GM19438 (cell line): ENCODE measurements at regions not wholly inside any gene's neighbourhood (a gene's known extent, or its start where the extent isn't known, plus 50 kb on each side); places are given as distances from the start of the nearest gene placed in this dataset.

ENCODE experiments used
- ATAC-seq: cut with Tn5 transposase; IDR thresholded peaks from one replicate; pipeline ENCODE4 v1.9.1; 2021; ENCODE audit warnings: low read depth; ENCODE audit not compliant: unreplicated experiment

DNA sequence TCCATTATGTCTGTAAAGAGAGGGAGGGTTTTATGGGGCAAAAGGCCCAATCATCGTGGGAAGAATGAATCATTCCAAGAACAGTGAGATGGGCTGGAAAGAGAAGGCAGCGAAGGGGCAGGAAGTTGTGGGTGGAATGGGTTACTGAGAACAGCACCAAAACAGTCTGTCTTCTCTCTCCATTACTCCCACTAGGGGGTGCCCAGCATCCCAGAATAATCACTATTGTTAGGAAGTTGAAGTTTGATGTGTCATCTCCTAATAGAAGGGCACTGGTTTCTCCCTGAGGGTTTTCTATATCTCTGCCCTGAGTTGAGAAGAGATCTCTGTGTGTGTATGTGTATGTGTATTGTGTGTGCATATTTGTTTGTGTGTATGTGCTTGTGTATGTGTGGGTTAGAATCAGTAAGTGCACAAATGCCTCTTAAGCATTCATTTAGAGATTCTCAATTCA lies 76.6 kb upstream of the MAP4K3 start:
- peak; percentile 71 for ATAC-seq

DNA sequence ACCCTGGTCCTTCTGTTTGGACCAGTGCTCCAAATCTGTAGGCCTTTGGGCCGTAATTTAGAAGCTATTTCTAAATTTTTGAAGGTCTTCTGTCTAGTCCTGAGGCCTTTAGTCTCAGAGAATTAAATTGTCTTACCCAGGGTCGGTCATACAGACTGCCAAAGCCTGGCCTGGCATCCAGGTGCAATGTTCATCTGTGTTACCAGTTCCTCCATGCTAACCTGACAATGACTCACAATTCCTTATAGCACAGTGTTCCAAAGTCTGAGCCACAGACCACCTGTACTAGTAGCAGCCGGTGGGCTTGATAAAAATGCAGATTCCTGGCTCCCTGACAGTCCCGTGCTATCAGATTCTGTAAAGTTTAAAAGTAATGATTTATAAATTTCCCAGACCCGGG lies 77.7 kb upstream of the MAP4K3 start:
- ATAC-seq: no peak

DNA sequence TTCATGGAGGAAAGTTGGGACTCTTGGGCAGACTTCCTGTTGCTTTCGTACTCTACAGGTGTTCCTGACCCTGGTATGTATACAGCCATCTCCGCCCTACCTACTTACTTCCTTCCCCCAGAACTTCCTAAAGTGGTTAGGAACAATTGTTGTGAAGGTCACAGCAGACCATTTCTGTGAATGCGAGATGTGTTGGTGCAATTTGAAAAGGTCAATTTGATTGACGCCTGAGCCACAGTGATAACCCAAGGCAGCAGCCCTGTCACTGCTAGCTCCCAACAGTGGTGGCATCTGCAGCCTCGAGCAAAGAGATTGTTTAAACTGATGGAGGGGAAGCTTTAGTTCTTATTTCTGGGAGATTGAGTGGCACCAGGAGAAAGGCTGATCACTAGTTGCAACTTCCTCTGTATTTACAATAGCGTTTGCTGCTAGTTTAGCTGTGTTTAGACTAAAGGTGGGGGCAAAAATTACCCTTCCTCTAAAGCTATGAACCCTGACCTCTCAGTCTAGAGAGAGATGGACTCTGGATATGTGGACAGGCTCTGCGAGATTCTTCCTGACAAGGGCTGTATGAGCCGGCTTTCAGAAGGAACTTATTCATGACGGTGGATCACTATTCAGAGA lies 78.3 kb upstream of the MAP4K3 start:
- ATAC-seq: no peak

DNA sequence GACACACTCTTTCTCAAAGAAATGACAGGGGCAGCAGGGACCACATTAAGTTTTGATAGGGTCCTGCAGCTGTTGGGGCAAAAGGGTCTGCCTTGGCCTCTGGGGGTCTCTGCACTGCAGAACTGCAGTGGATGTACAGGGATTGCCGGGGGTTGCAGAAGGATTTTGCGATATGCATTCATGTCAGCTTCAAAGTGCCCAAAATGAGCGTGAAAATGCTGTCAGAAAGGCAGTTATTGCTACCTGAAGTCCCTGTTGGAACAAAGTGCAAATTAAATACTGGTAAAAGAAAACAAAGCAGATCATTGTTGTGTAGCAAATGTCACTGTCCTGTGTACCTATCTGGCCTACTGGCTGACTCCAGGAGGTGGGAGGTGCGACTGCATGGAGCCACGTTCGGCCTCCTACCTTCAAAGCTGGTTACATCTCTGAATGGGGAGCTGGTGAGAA lies 78.8 kb upstream of the MAP4K3 start:
- ATAC-seq: no peak

DNA sequence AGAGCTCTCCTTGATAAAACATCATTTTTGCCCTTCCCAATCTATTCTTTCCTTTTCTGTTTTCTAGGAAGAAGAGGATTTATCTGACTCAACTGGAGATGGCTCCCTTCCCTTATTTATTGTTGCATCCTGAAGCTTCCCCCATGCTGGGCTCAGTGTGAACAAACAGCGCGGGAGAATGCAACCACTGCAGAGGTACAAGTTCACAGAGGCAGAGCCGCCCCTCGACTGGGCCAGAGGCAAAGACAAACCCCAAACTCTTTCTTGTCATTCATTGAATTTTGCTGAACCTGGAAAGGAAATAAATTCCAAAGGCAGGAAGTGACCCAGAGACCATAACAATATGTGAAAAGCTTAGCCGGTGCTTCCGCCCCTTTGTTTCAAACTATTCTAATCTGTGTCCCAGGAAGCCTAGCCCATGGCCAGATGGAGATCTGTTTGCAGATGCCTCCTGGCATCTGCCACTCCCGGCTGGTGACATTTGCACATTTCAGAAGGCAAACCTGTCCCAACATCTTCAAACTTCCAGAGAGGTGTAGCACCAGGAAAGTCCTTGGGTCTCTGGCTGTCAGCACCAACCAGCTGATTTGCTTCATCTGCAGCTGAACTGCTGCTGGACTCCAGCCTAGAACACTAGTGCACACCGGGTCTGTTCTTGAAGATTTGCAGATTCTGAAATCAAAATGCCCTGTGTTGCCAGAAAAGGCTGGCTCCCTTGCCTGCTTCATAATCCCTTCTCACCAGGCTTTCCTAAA lies 79.4 kb upstream of the MAP4K3 start:
- no peak for ATAC-seq

DNA sequence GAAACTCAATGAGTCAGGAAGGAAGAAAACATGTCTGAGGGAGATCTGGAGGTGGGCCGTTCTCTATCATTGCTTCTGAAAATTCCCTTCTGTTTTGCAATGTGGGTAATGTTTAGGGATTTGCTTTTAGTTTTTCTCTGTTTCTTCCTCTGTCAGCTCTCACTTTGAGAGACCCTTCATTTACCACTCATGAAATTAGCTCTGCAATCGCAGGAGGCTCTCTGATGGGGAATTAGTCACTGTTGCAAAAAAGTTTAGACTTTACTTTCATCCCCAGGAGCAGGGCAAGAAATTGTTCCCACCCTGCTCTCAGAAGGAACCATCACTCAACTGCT lies 80.0 kb upstream of the MAP4K3 start:
- ATAC-seq: no peak

DNA sequence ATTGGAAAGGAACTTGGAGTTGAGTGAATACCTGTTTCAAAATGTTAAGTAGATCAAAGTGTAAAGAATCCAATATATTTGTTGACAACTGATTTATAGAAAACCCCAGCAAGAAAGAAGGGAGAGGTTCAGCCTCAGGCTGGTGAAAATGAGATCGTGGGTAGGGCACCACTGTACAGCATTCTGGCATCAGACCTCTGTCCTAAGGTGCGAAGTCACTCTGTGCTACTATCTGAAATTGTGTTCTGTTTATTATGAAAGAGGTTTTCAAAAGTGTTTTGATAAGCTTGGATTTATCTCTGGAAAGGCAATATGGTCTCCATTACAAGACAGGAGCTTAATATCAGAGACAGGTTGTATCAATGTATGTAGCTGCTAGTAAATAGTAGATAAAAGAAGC lies 80.5 kb upstream of the MAP4K3 start:
- no peak for ATAC-seq

DNA sequence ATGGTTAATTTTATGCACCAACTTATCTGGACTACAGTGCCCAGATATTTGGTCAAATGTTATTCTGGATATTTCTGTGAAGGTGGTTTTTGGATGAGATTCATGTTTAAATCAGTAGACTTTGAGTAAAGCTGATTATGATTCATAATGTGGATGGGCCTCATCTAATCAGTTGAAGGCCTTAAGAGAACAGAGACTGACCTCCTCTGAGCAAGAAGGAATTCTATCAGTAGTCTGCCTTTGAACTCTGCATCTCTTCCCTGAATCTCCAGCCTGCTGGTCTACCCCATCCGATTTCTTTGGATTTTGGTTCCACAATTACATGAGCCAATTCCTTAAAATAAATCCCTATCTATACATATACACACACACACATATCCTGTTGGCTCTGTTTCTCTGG lies 82.8 kb upstream of the MAP4K3 start:
- no peak for ATAC-seq

DNA sequence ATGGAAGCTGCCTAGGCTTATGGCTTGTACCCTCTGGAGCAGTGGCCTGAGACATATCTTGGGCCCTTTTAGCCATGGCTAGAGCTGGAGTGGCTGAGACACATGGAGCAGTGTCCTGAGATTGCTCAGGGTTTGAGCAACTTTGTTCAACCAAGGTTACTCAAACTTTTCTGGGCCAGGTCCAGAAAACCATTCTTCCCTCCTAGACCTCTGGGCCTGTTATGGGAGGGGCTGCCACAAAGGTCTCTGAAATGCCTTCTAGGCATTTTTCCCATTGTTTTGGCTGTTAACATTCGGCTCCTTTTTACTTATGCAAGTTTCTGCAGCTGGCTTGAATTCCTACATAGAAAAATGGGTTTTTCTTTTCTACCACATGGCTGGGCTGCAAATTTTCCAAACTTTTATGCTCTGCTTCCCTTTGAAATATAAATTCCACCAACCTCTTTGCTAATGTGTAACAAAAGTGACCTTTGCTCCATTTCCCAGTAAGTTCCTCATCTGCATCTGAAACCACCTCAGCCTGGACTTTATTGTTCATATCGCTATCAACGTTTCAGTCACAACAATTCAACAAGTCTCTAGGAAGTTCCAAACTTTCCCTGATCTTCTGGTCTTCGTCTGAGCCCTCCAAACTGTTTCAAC lies 84.9 kb upstream of the MAP4K3 start:
- no peak for ATAC-seq

DNA sequence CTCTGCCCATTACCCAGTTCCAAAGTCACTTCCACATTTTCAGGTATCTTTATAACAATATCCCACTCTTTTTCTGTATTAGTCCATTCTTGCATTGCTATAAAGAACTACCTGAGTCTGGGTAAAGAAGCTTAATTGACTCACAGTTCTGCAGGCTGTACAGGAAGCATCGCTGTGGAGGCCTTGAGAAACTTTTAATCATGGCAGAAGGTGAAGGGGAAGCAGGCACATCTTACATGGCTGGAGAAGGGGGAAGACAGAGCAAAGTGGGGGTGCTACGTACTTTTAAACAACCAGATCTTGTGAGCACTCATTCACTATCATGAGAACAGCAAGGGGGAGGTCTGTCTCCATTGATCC lies 85.4 kb upstream of the MAP4K3 start:
- ATAC-seq: no peak

DNA sequence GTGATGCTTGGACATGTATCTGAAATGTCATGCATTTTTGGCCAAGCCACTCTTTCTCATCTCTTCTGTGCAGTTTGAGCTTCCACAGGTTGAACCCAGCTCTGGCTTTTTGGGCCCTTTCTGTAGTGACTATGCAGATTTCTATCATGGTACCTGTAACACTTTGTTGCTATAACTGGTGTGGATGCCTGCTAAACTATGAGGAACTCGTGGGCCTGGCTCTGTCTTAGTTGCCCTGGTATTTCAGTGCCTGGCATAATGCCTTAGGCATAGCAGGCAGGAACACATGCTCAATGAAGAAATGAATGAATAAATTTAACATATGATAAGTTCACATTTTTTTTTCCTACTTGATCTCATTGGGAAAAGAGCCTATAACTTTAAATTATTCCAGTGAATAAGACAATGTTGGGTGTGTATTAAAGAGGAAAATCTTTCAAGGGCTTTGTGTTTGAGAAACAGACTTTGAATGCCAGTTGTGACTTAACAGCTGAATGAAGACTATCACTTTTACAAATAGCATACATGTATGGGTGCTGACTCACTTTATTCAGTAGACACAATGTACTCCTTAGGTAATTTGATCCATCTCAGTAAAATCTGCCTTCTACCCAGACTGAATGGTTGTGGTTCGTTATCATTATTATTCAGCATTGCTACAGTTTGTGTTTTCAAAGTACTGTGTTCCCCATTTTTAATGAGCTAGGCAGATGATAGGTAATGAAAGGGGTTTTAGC lies 86.4 kb upstream of the MAP4K3 start:
- no peak for ATAC-seq

DNA sequence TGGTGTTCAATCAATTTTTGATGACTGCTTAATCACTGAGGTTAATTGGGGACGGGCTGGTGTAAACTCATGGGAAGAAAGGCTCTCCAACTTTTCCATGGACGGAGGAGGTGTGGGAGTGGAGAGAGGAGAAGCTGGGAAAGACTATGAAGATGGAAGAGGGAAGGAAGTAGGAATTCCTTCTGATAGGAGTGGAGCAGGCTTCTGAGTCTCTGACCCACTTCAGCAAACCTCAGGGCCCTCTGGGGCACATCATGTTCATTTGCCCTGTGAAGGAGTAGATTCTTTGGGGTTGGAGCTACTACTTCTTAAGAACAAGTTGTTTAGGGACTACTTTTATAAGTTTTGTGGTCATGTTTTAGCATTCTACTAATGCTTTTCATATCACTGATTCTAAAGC lies 87.0 kb upstream of the MAP4K3 start:
- no peak for ATAC-seq

DNA sequence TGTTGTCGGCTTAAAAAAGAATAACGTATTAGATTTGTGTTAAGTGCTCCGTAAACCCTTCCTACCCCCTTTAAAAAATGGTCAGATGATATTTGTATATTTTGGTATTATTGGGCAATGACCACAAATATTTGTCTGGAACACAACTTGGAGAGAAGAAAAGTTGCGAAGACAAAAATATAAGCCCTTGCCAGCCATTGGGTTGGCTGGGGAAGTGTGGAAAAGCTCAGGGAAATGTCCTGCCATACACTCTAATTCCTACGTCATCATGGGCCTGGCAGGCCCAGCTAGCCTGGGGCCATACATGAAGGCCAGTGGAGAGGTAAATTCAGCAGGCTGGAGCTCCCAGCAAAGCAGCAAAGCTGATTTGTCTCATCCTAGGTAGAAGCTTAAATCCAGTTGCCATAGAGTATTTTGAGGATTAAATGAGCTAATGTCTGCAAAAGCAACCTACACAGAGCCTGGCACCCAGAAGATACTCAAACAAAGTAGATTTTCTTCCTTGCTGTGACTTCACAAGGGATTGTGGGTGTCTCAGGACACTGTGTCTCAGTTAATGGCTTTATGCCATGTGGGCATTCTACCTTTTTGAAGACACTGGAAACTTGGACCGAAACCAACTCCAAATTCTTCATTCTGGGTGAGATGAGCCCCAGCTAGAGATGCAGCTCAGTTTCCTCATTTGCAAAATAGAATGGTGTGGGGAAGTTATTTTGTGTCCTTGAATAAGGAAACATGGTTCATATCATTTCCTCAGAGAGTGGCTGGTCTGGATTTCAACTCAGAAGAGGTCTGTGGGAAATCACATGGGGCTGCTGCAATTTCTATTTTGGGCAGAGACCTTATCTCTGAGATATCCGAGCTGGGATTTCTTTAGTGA lies 87.9 kb upstream of the MAP4K3 start:
- no peak for ATAC-seq

DNA sequence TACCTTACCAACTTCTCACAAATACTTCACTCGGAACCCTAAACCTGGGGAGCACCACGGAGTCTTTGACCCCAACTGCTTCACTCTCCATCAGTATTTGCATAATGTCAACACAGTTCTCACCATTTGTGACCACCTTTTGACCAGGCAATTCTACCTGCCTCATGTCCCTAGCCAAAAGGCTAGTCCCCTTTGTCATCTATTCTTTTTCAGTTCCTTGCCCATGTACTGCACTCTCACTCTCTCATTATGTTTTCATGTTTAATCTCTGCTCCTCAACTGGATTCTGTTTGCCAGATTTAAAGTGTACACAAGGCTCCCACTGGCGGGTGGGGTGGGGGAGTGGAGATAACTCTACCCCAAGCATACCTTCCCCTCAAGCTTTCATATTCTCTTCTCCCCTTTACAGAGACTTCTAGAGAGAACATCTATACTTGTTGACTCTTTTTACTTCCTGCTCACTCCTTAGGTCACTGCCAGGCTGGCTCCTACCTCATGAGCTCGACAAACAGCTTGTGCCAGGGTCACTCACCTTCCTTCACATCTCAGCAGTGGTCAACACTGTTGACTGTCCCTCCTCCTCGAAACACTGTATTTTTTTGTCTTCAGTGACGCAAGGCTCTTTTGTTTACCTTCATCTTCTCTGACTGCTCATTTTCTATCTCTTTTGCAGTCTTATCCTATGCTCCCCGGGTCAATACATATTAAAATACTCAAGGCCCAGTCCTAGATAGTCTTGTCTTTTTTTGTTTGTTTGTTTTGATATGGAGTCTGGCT lies 88.7 kb upstream of the MAP4K3 start:
- ATAC-seq: no peak

DNA sequence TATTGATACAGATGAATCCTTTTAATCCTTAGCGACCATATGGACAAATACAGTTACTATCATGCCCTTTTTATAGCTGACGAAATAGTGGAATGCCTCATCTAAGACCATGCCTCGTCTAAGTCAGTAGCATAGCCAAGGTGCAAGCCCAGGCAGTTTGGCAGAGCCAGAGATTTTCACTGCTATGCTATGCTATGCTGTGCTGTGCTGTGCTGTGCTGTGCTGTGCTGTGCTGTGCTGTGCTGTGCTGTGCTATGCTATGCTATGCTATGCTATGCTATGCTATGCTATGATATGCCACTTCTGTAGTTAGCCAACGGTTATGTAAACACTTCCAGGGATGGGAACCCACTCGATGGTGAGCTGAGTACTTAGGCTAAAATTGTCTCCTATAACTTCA lies 91.6 kb upstream of the MAP4K3 start:
- no peak for ATAC-seq

DNA sequence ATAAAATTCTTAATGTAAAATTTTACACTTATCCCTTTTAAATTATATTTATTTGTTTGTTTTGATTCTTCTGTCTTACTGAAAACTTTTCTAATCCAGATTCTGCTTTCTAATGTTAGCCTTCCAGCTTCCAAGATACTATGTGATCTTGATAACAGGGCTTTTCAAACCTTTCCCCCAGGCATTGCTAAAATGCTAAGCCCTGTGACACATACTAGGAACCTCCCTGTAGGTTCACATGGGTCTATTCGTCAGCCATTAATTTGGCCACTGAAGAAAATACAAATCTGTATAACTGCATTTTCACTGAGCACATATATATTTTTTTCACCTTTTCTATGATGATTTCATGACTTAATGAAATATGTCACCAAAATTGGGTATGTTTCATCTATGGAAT lies 92.8 kb upstream of the MAP4K3 start:
- ATAC-seq: no peak

DNA sequence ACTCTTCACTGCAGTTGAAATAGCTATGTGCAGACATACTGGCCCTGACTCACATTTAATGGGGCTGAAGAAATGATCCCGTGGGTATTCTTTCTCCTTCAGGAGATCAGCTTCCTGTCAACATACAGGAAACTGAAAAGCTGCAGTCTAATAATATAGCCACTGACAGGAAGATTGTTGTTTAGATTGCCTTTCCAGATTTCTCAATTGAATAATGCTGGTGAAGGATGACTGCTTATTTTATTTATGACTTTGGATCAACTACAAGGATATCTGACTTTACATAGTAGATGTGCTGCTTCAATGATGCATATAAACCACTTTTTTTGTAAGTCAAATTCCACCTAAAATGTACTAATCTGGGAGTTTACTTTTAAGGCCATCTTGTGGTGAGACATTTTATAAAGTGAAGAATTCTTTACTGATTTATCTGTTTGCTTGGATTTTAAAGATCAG lies 93.4 kb upstream of the MAP4K3 start:
- no peak for ATAC-seq

DNA sequence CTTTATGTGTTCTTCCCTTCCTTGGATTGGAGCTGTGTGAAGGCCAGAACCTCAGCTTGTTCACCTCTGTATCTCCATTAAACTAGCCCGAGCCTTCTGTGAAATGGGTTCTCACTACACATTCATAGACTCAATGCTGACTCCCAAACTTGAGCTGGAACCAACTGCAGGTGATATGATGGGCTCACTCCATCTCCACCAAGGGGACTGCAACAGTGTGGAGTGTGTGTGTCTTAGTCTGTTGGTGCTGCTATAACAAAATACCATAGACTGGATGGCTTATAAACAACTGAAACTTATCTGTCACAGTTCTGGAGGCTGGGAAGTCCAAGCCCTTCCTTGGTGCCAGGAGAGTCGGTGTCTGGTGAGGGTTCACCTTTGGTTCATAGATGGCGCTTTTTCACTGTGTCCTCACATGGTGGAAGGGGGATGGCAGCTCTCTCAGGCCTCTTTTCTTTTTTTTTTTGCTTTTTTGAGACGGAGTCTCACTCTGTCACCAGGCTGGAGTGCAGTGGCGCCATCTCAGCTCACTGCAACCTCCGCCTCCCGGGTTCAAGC lies 94.2 kb upstream of the MAP4K3 start:
- ATAC-seq: no peak

DNA sequence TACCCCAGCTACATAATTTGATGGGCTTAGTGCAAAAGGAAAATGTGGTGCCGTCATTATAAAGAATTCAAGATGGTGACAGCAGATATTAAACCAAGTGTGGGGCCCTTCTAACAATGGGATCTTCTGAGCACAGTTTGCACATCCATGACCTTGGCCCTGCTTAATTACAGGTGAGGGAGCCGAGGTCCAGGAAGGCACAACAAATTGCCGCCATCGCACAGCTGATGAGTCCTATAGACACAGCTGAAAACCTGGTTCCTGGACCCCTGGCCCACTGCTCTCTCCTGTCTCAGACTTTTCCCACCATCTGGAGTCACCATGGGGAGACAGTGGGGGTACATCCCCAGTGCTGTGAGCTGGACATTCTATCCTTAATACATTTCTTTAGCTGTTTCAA lies 95.8 kb upstream of the MAP4K3 start:
- ATAC-seq: no peak
